K562 (cell line): ENCODE measurements at regions not wholly inside any gene's neighbourhood (a gene's known extent, or its start where the extent isn't known, plus 50 kb on each side); places are given as distances from the start of the nearest gene placed in this dataset.

Experiments used
- ATAC-seq: fragments of 200-7000 bp; cut with Tn5 transposase; 3 replicates; pipeline ENCODE4 v1.9.1; 2020; ENCODE audit warnings: moderate library complexity
- BruUV-seq: library from RNA; stranded (reverse); fragments of 400-500 nt; replicated peaks from 2 replicates; lab custom pipeline; 2021; lab: Mats Ljungman, UMichigan
- CTCF ChIA-PET: fragments of 300-600 bp; formaldehyde crosslinking; extraction: SDS; loops from one replicate; lab custom pipeline; 2021; ENCODE audit warnings: low intra/inter-chr PET ratio; lab: Yijun Ruan, JAX
- POLR2A ChIA-PET: fragments of 300-600, 350-650 bp; sonication (Branson Sonifier 250); formaldehyde crosslinking; extraction: SDS; loops from one replicate; lab custom pipeline; 2021; ENCODE audit warnings: antibody characterized with exemption, inconsistent platforms; lab: Yijun Ruan, JAX
- DNase-seq, 4 experiments: peaks; one replicate each; pipeline versions ENCODE4 v3.0.0 to v3.0.0-alpha.2; 2011 to 2018; ENCODE audit warnings: low spot score in 3 of 4, mixed read lengths in 3 of 4; ENCODE audit errors: extremely low read depth in 1 of 4
- FAIRE-seq: peaks from 2 replicates; lab custom pipeline; 2011; peaks lifted over from hg19 to GRCh38; lab: Jason Lieb, UNC
- H2AFZ ChIP-seq: 2 replicates; pipeline ENCODE4 v1.6.0; 2011; ENCODE audit warnings: low read depth, low read length, control low read depth, inconsistent platforms
- H3K27ac ChIP-seq: fragments of 200-600 bp; 3 replicates; pipeline ENCODE4 v1.8.0; 2011; ENCODE audit warnings: low read depth, mild to moderate bottlenecking, control low read depth, inconsistent platforms, low read length, moderate library complexity, mixed read lengths; ENCODE audit errors: extremely low read depth
- H3K27me3 ChIP-seq, 2 experiments: fragments of 300-600 bp in 1 of 2; 2 replicates in 1 of 2; 3 replicates in 1 of 2; pipeline versions ENCODE4 v1.6.0 to v1.8.0; 2011; ENCODE audit warnings: inconsistent platforms in 2 of 2, low read length in 2 of 2, mild to moderate bottlenecking in 1 of 2, mixed read lengths in 1 of 2, moderate library complexity in 1 of 2; ENCODE audit not compliant: control insufficient read depth in 2 of 2, insufficient read depth in 2 of 2
- H3K36me3 ChIP-seq: fragments of 300-600 bp; 3 replicates; pipeline ENCODE4 v1.8.0; 2011; ENCODE audit warnings: mild to moderate bottlenecking, low read length, inconsistent platforms; ENCODE audit not compliant: control insufficient read depth, insufficient read depth
- H3K4me1 ChIP-seq, 2 experiments: fragments of 200-600 bp in 1 of 2; replicated peaks in 1 of 2; 2 replicates in 1 of 2; 3 replicates in 1 of 2; pipeline versions ENCODE4 v1.5.1 to v1.8.0; 2011; ENCODE audit warnings: inconsistent platforms in 2 of 2, low read length in 2 of 2, mild to moderate bottlenecking in 1 of 2, mixed read lengths in 1 of 2, moderate library complexity in 1 of 2; ENCODE audit not compliant: control insufficient read depth in 2 of 2, insufficient read depth in 2 of 2
- H3K4me2 ChIP-seq: 2 replicates; pipeline ENCODE4 v1.6.1; 2011; ENCODE audit warnings: low read length, control low read depth, inconsistent platforms, mixed read lengths; ENCODE audit not compliant: insufficient read depth
- H3K4me3 ChIP-seq: fragments of 200-600 bp; sonication (generic), shearing (Covaris generic); 2 replicates; pipeline ENCODE4 v1.5.1; 2016; ENCODE audit warnings: control low read depth, inconsistent platforms
- H3K79me2 ChIP-seq: fragments of 200-600 bp; 3 replicates; pipeline ENCODE4 v1.8.0; 2011; ENCODE audit warnings: low read length, inconsistent platforms; ENCODE audit not compliant: control insufficient read depth, insufficient read depth
- H3K9ac ChIP-seq, 2 experiments: 2 replicates each; pipeline versions ENCODE4 v1.6.0 to v1.6.1; 2011; ENCODE audit warnings: low read depth in 2 of 2, low read length in 2 of 2, control low read depth in 1 of 2, inconsistent platforms in 1 of 2, mild to moderate bottlenecking in 1 of 2, mixed read lengths in 1 of 2; ENCODE audit not compliant: insufficient read depth in 1 of 2
- H3K9me1 ChIP-seq: one replicate; pipeline ENCODE4 v1.6.0; 2011; ENCODE audit warnings: inconsistent platforms, mild to moderate bottlenecking, low read length, moderate library complexity; ENCODE audit not compliant: control insufficient read depth, insufficient read depth
- H3K9me3 ChIP-seq: replicated peaks from 2 replicates; pipeline ENCODE4 v1.5.1; 2011; ENCODE audit warnings: low read depth, low read length, inconsistent platforms; ENCODE audit not compliant: control insufficient read depth, insufficient read depth
- H4K20me1 ChIP-seq: replicated peaks from 2 replicates; pipeline ENCODE4 v1.6.1; 2011; ENCODE audit warnings: low read length, inconsistent platforms, mixed read lengths; ENCODE audit not compliant: control insufficient read depth, insufficient read depth
- ARID2 ChIP-seq: fragments of 450-650 bp; IDR thresholded peaks from 2 replicates; pipeline ENCODE4 v1.6.1; 2017; ENCODE audit warnings: antibody characterized with exemption, mild to moderate bottlenecking
- CHCHD3 ChIP-seq: fragments of 250-450 bp; sonication (Bioruptor Pico); IDR thresholded peaks from 2 replicates; pipeline ENCODE4 v2.1.2; 2022; ENCODE audit warnings: mild to moderate bottlenecking
- DMBX1 ChIP-seq: fragments of 250-450 bp; sonication (Bioruptor Pico); IDR thresholded peaks from 2 replicates; pipeline ENCODE4 v1.8.0; 2022; ENCODE audit warnings: inconsistent platforms, mild to moderate bottlenecking, moderate library complexity, borderline replicate concordance
- FOXA3 ChIP-seq, 2 experiments: fragments of 450-650 bp in 1 of 2; sonication (generic) in 1 of 2; formaldehyde crosslinking; IDR thresholded peaks in 1 of 2; conservative IDR thresholded peaks in 1 of 2; 2 replicates each; pipeline versions ENCODE4 v1.4.0 to v1.8.0; 2020 to 2022; ENCODE audit warnings: mild to moderate bottlenecking in 2 of 2, missing genetic modification reagents in 1 of 2
- GTF2E2 ChIP-seq: fragments of 200-800 bp; sonication (Bioruptor generic); IDR thresholded peaks from 2 replicates; pipeline ENCODE4 v1.6.1; 2016; ENCODE audit warnings: missing genetic modification characterization, missing compliant biosample characterization
- KAT8 ChIP-seq: fragments of 450-650 bp; IDR thresholded peaks from 2 replicates; pipeline ENCODE4 v1.6.1; 2016; ENCODE audit warnings: low read depth, mild to moderate bottlenecking
- MECOM ChIP-seq: fragments of 250-450 bp; sonication (Bioruptor Pico); IDR thresholded peaks from 2 replicates; pipeline ENCODE4 v1.8.0; 2022; ENCODE audit warnings: inconsistent platforms
- PML ChIP-seq: IDR thresholded peaks from 2 replicates; pipeline ENCODE4 v1.6.1; 2012; ENCODE audit warnings: low read length, inconsistent platforms
- SIRT6 ChIP-seq: IDR thresholded peaks from one replicate; pipeline ENCODE4 v1.6.1; 2012; ENCODE audit warnings: low read depth, mild to moderate bottlenecking, control low read depth, inconsistent platforms, low read length, moderate library complexity
- XRCC4 ChIP-seq: IDR thresholded peaks from one replicate; pipeline ENCODE4 v1.6.1; 2011; ENCODE audit not compliant: insufficient read depth, insufficient read length; ENCODE audit errors: extremely low read depth
- ZKSCAN1 ChIP-seq: fragments of 150-350 bp; IDR thresholded peaks from 2 replicates; pipeline ENCODE4 v1.6.1; 2016; ENCODE audit warnings: low read depth, low read length
- ZNF217 ChIP-seq: sonication (generic); formaldehyde crosslinking; IDR thresholded peaks from 2 replicates; pipeline ENCODE4 v1.8.0; 2022; ENCODE audit warnings: mild to moderate bottlenecking, missing genetic modification reagents
- ZNF445 ChIP-seq: fragments of 250-450 bp; sonication (Bioruptor Pico); IDR thresholded peaks from 2 replicates; pipeline ENCODE4 v1.4.0; 2020; ENCODE audit warnings: low read depth, mild to moderate bottlenecking, moderate library complexity
- WGBS: fragments of 100-300 bp; shearing (Covaris generic); methylation state at CpG from one replicate; pipeline ENCODE4 v1.1.6; 2016; ENCODE audit warnings: low coverage, mixed read lengths; ENCODE audit not compliant: insufficient coverage; ENCODE audit errors: missing lambda C conversion rate; 5-methylcytosine and 5-hydroxymethylcytosine counted together
- in situ Hi-C: fragments of 300-500 bp; cut with MboI; formaldehyde crosslinking; loops from 4 replicates; pipeline ENCODE4 v1.15.0; 2018; ENCODE audit warnings: inconsistent platforms, mixed read lengths
- intact Hi-C: fragments of 100-400 bp; cut with micrococcal nuclease; formaldehyde crosslinking; loops from 2 replicates; pipeline ENCODE4 v1.14.2; 2022
- TF ChIP-seq, protein P1 (sequence below): fragments of 450-650 bp; formaldehyde crosslinking; IDR thresholded peaks from 2 replicates; pipeline ENCODE4 v1.4.0; 2020; ENCODE audit warnings: mild to moderate bottlenecking
- TF ChIP-seq, protein P2 (sequence below): fragments of 450-650 bp; formaldehyde crosslinking; IDR thresholded peaks from 2 replicates; pipeline ENCODE4 v1.4.0; 2022; ENCODE audit warnings: mild to moderate bottlenecking, moderate library complexity
- TF ChIP-seq, protein P3 (sequence below): sonication (generic); formaldehyde crosslinking; IDR thresholded peaks from 2 replicates; pipeline ENCODE4 v1.8.0; 2022; ENCODE audit warnings: mild to moderate bottlenecking, low read depth, missing genetic modification reagents

DNA sequence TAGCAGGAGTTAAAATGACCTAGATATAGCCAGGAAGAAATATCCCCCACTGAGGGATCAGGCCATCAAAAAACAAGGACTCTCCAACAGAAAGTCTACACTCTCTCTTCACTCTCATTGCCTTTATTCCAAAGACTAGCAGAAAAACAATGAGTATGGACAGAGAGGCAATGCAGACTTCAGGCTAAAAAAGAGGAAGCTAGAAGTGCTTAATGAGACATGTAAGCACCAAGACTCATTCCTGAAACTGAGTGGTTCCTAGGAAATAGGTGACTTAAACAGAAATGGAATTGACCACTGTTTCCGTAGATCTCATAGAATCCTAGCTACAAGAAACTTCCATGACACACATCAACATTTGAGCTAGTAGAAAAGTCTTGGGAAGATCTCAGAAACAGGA lies 387.3 kb downstream of the KDM5D start:
- H3K9me3 ChIP-seq: no peaks in the 10 kb centered on the region
- intact Hi-C loops: no loop called here
- no peak for FAIRE-seq
- H2AFZ ChIP-seq: no peak overlapping the region
- H3K4me1 ChIP-seq: no peaks in the 10 kb centered on the region
- POLR2A ChIA-PET: no interaction called here
- TF ChIP-seq ZNF217 (CRISPR knock-in tag): no peak
- ATAC-seq: no peak
- DNase-seq: no peak
- H3K4me3 ChIP-seq: no peak overlapping the region
- WGBS: no CpG with 5 or more reads among the region's 1 CpG
- H3K9ac ChIP-seq: no peak overlapping the region
- no peaks in the 10 kb centered on the region for H3K9me1 ChIP-seq
- no peak overlapping the region for H3K27ac ChIP-seq
- H4K20me1 ChIP-seq: no peaks in the 10 kb centered on the region
- BruUV-seq: no TSS peak
- H3K27me3 ChIP-seq: no peaks in the 10 kb centered on the region
- CTCF ChIA-PET: no interaction called here
- no peaks in the 10 kb centered on the region for H3K79me2 ChIP-seq
- in situ Hi-C loops: no loop called here
- no peaks in the 10 kb centered on the region for H3K36me3 ChIP-seq
- H3K4me2 ChIP-seq: no peak overlapping the region

DNA sequence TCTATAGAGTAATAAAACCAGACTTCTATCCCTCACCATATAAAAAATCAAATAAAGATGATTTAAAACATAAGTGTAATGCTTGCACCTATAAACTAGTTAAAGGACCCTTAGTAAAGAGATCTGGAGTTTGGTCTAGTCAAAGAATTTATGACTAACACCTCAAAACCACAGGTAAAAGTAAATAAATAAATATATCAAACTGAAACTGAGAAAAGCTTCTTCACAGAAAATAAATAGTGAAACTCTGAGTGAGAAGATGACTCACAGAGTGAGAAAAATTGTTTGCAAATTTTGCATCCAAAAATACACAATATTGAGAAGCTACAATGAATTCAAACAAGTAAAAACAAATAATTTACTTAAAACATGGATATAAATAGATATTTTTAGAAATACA lies 387.8 kb downstream of the KDM5D start:
- FAIRE-seq (no peak), ATAC-seq (no peak), DNase-seq (no peak)
- H3K9me1 ChIP-seq: no peaks in the 10 kb centered on the region
- intact Hi-C loops (no loop called here), in situ Hi-C loops (no loop called here)
- ChIA-PET POLR2A (no interaction called here), CTCF (no interaction called here)
- H3K27ac ChIP-seq: no peak overlapping the region
- no peaks in the 10 kb centered on the region for H3K9me3 ChIP-seq
- H3K27me3 ChIP-seq: no peaks in the 10 kb centered on the region
- H3K9ac ChIP-seq: no peak overlapping the region
- H3K4me2 ChIP-seq: no peak overlapping the region
- BruUV-seq: no TSS peak
- H4K20me1 ChIP-seq: no peaks in the 10 kb centered on the region
- H3K36me3 ChIP-seq: no peaks in the 10 kb centered on the region
- H3K79me2 ChIP-seq: no peaks in the 10 kb centered on the region
- no peaks in the 10 kb centered on the region for H3K4me1 ChIP-seq
- H2AFZ ChIP-seq: no peak overlapping the region
- no peak overlapping the region for H3K4me3 ChIP-seq
- TF ChIP-seq, protein P1, sequence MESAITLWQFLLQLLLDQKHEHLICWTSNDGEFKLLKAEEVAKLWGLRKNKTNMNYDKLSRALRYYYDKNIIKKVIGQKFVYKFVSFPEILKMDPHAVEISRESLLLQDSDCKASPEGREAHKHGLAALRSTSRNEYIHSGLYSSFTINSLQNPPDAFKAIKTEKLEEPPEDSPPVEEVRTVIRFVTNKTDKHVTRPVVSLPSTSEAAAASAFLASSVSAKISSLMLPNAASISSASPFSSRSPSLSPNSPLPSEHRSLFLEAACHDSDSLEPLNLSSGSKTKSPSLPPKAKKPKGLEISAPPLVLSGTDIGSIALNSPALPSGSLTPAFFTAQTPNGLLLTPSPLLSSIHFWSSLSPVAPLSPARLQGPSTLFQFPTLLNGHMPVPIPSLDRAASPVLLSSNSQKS: no peak
- TF ChIP-seq FOXA3 (CRISPR knock-in tag; conservative IDR thresholded peaks at IDR 0.05 in 1 of 2, IDR thresholded peaks at IDR 0.05 in 1 of 2) (no peak), ZKSCAN1 (no peak), DMBX1 (CRISPR knock-in tag) (no peak), CHCHD3 (CRISPR knock-in tag) (no peak), ZNF445 (CRISPR knock-in tag) (no peak), KAT8 (no peak), XRCC4 (no peak), MECOM (CRISPR knock-in tag) (no peak), ARID2 (no peak), SIRT6 (no peak), PML (no peak), GTF2E2 (no peak)
- TF ChIP-seq, protein P2, sequence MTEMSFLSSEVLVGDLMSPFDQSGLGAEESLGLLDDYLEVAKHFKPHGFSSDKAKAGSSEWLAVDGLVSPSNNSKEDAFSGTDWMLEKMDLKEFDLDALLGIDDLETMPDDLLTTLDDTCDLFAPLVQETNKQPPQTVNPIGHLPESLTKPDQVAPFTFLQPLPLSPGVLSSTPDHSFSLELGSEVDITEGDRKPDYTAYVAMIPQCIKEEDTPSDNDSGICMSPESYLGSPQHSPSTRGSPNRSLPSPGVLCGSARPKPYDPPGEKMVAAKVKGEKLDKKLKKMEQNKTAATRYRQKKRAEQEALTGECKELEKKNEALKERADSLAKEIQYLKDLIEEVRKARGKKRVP: no peak
- TF ChIP-seq, protein P3, sequence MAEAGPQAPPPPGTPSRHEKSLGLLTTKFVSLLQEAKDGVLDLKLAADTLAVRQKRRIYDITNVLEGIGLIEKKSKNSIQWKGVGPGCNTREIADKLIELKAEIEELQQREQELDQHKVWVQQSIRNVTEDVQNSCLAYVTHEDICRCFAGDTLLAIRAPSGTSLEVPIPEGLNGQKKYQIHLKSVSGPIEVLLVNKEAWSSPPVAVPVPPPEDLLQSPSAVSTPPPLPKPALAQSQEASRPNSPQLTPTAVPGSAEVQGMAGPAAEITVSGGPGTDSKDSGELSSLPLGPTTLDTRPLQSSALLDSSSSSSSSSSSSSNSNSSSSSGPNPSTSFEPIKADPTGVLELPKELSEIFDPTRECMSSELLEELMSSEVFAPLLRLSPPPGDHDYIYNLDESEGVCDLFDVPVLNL (CRISPR knock-in tag): no peak
